Mesothelial cell of epicardium (in vitro differentiated cells): ENCODE measurements at regions not wholly inside any gene's neighbourhood (a gene's known extent, or its start where the extent isn't known, plus 50 kb on each side); places are given as distances from the start of the nearest gene placed in this dataset.

ENCODE experiments used
- DNase-seq, 2 experiments: peaks; one replicate each; pipeline ENCODE4 v3.0.0; 2021; ENCODE audit warnings: low spot score in 2 of 2; ENCODE audit not compliant: unreplicated experiment in 2 of 2
- H3K27ac Mint-ChIP-seq: 2 replicates; pipeline ENCODE4 v1.8.0; 2021; ENCODE audit warnings: mixed read lengths
- H3K27me3 Mint-ChIP-seq: 2 replicates; pipeline ENCODE4 v1.8.0; 2021; ENCODE audit warnings: low read depth, mixed read lengths
- H3K36me3 Mint-ChIP-seq: 2 replicates; pipeline ENCODE4 v1.8.0; 2021; ENCODE audit warnings: mixed read lengths
- H3K4me1 Mint-ChIP-seq: 2 replicates; pipeline ENCODE4 v1.8.0; 2021; ENCODE audit warnings: mixed read lengths
- H3K4me3 Mint-ChIP-seq: 2 replicates; pipeline ENCODE4 v1.8.0; 2021; ENCODE audit warnings: mild to moderate bottlenecking, moderate library complexity, mixed read lengths
- H3K9me3 Mint-ChIP-seq: 2 replicates; pipeline ENCODE4 v1.8.0; 2021; ENCODE audit warnings: mixed read lengths
- TF ChIP-seq, protein P1 (sequence below): fragments of 200-600 bp; sonication (generic); IDR thresholded peaks from one replicate; pipeline ENCODE4 v1.5.0; 2021; ENCODE audit warnings: antibody characterized with exemption; ENCODE audit not compliant: unreplicated experiment

DNA sequence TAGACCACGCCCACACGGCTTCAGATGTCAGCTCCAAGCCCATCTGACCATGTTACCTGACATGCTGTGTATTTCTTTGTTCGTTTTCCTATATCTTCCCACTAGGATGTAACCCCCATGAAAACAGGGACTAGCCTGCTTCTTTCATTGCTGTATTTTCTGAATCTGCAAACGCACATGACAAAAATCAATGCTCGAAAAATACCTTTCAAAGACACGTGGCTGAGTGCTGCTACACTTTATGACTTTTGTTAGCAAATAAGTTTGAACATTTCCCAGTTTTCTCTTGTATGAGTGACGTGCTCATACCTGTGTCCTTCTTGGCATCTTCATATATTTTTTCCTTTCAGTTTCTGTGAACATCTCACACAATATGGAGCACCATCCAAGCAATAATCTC, 181.3 kb upstream of the IRX1 start:
- no peak overlapping the region for H3K4me3 Mint-ChIP-seq
- no peaks in the 10 kb centered on the region for H3K36me3 Mint-ChIP-seq
- H3K27me3 Mint-ChIP-seq = no peaks in the 10 kb centered on the region
- TF ChIP-seq, protein P1, sequence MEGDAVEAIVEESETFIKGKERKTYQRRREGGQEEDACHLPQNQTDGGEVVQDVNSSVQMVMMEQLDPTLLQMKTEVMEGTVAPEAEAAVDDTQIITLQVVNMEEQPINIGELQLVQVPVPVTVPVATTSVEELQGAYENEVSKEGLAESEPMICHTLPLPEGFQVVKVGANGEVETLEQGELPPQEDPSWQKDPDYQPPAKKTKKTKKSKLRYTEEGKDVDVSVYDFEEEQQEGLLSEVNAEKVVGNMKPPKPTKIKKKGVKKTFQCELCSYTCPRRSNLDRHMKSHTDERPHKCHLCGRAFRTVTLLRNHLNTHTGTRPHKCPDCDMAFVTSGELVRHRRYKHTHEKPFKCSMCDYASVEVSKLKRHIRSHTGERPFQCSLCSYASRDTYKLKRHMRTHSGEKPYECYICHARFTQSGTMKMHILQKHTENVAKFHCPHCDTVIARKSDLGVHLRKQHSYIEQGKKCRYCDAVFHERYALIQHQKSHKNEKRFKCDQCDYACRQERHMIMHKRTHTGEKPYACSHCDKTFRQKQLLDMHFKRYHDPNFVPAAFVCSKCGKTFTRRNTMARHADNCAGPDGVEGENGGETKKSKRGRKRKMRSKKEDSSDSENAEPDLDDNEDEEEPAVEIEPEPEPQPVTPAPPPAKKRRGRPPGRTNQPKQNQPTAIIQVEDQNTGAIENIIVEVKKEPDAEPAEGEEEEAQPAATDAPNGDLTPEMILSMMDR = no peak
- H3K27ac Mint-ChIP-seq = no peak overlapping the region
- H3K9me3 Mint-ChIP-seq = peaks cover 27% of the 10 kb centered on the region
- no peaks in the 10 kb centered on the region for H3K4me1 Mint-ChIP-seq
- no peak for DNase-seq

DNA sequence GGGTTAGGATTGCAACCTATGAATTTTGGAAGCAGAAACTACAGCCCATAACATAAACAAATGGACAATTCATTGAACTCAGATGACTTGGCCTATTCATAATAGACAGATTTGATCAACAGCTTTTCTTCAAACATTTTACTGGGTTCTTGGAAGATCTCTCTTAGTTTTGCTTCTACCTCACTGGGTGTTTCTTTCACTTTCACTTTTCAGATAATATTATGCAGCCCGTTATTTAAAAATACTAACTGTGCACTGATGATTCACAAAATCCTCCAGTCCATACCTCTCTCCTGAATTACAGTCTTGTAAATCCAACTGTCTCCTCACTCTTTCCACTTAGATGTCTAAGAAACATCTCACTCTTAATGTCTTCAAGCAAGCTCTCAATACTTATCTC, 183.5 kb upstream of the IRX1 start:
- Mint-ChIP-seq H3K4me1 (no peaks in the 10 kb centered on the region), H3K27ac (no peak overlapping the region), H3K27me3 (no peaks in the 10 kb centered on the region), H3K9me3 (peaks cover 28% of the 10 kb centered on the region), H3K4me3 (no peak overlapping the region), H3K36me3 (no peaks in the 10 kb centered on the region)
- TF ChIP-seq, protein P1 = no peak
- DNase-seq = no peak

DNA sequence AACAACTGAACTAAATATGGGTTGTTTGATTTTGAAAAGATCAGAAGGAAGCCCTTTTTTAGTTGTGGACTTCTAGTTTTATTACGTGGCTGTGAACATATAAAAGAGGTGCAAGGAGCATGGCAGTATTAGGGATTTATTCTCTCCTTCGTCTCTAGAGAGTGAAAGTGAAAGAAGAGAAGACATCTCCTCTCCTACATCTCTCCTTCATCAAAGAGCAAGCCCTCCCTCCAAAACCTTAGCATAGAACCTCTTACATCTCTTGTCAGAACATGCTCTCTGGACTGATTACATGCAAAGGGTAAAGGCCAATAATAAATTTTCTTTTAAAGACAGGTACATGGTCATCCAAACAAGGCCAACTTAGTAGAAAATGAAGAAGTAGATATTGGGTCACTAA, 184.3 kb upstream of the IRX1 start:
- DNase-seq = no peak
- Mint-ChIP-seq H3K36me3 (no peaks in the 10 kb centered on the region), H3K27ac (no peak overlapping the region), H3K4me1 (no peaks in the 10 kb centered on the region), H3K9me3 (peaks cover 35% of the 10 kb centered on the region), H3K27me3 (no peaks in the 10 kb centered on the region), H3K4me3 (no peak overlapping the region)
- TF ChIP-seq, protein P1 = no peak

DNA sequence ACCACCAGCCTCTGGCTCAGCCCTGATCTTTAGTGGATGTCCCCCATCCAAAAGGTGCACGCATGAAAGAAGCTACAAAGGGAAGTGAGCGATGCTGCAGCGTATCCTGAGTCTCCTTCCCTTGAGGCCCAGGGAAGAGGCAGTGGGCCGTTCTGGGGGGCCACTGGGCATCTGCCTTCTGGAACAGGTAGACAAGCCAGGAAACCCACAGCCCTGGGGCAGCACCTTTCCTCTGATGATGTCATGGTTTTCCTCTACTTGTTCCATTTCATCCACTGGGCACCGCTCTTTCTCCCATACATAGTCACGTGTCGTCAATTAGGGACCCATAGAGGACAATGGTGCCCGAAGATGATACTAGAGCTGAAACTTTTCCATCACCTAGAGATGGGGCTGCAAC, 194.0 kb upstream of the IRX1 start:
- H3K36me3 Mint-ChIP-seq = peaks cover 4% of the 10 kb centered on the region
- peaks cover 28% of the 10 kb centered on the region for H3K9me3 Mint-ChIP-seq
- H3K27me3 Mint-ChIP-seq = peaks cover 4% of the 10 kb centered on the region
- DNase-seq = no peak
- TF ChIP-seq, protein P1 = no peak
- no peak overlapping the region for H3K4me3 Mint-ChIP-seq
- H3K4me1 Mint-ChIP-seq = no peaks in the 10 kb centered on the region
- H3K27ac Mint-ChIP-seq = no peak overlapping the region

DNA sequence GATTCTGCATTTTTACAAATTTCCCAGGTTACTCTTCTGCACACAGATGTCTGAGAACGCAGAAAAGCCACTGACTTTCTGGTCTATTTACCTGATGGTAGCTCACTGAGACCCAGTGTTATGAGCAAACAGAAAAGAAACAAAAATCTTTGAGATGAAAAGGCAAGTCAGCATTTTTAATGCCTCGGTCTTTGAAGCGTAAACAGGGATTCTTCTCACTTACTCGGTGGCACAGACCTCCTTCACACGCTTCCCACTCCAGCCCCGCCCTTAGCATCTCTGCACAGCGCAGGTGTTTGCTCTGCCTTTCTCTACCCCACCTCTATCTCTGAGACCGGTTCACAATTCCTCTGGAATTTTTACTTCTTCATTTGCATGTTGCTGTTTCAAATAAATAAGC, 195.0 kb upstream of the IRX1 start:
- TF ChIP-seq, protein P1 = no peak
- peaks cover 18% of the 10 kb centered on the region for H3K9me3 Mint-ChIP-seq
- no peak overlapping the region for H3K27ac Mint-ChIP-seq
- no peaks in the 10 kb centered on the region for H3K4me1 Mint-ChIP-seq
- H3K27me3 Mint-ChIP-seq = peaks cover 4% of the 10 kb centered on the region
- H3K36me3 Mint-ChIP-seq = peaks cover 4% of the 10 kb centered on the region
- H3K4me3 Mint-ChIP-seq = no peak overlapping the region
- no peak for DNase-seq

DNA sequence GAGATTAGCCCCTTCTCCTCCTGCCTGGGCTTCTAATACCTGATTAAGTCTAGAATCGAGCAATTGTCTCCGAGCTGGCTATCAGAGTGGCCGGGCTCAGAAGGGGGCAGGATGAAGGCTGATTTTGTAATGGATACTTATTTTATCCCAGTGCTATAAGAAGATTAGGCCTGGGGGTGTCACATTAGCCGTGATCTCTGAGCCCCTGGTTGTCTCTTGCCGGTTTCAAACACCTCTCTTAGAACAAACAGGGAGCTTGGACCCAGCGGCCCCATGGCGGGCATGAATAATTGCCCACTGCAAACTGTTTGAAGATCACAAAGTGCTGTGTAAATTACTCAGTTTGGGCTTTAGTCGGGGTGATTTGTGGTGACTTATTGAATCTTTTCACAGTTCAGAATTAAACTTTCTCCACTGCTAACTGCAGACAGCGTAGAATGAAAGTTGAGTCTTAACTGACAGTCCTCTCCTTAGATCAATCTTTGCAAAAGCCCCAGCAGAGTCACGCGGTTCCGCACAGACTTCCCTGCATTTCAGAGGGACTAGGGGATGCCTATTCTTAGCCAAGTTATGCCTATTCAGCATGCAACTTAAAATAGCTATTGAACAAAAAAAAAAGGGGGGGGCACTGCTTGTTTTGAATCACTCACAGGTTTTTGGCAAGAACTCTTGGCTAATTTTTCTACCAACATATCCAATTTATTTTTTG, 200.6 kb upstream of the IRX1 start:
- no peak overlapping the region for H3K27ac Mint-ChIP-seq
- no peaks in the 10 kb centered on the region for H3K4me1 Mint-ChIP-seq
- TF ChIP-seq, protein P1 = no peak
- H3K27me3 Mint-ChIP-seq = peaks cover 15% of the 10 kb centered on the region
- H3K36me3 Mint-ChIP-seq = peaks cover 4% of the 10 kb centered on the region
- no peak for DNase-seq
- peaks cover 9% of the 10 kb centered on the region for H3K9me3 Mint-ChIP-seq
- no peak overlapping the region for H3K4me3 Mint-ChIP-seq
